C4-2B (cell line): ENCODE measurements at regions not wholly inside any gene's neighbourhood (a gene's known extent, or its start where the extent isn't known, plus 50 kb on each side); places are given as distances from the start of the nearest gene placed in this dataset.
"Not testable (repeated sequence)": the region's sequence is repeated elsewhere in the genome, so short reads cannot be mapped to it uniquely, and the experiment has no call there.

Source experiments
- H3K27ac ChIP-seq: fragments of 450-650 bp; 2 replicates; pipeline ENCODE4 v1.5.1; 2017
- ZFX ChIP-seq: fragments of 450-650 bp; IDR thresholded peaks from 2 replicates; pipeline ENCODE4 v1.6.1; 2017
- TF ChIP-seq, protein P1 (sequence below): fragments of 450-650 bp; conservative IDR thresholded peaks from 2 replicates; pipeline ENCODE4 v1.5.1; 2017; ENCODE audit warnings: mild to moderate bottlenecking

- TF ChIP-seq ZFX, result no peak
- TF ChIP-seq, protein P1, sequence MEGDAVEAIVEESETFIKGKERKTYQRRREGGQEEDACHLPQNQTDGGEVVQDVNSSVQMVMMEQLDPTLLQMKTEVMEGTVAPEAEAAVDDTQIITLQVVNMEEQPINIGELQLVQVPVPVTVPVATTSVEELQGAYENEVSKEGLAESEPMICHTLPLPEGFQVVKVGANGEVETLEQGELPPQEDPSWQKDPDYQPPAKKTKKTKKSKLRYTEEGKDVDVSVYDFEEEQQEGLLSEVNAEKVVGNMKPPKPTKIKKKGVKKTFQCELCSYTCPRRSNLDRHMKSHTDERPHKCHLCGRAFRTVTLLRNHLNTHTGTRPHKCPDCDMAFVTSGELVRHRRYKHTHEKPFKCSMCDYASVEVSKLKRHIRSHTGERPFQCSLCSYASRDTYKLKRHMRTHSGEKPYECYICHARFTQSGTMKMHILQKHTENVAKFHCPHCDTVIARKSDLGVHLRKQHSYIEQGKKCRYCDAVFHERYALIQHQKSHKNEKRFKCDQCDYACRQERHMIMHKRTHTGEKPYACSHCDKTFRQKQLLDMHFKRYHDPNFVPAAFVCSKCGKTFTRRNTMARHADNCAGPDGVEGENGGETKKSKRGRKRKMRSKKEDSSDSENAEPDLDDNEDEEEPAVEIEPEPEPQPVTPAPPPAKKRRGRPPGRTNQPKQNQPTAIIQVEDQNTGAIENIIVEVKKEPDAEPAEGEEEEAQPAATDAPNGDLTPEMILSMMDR, result no peak
- H3K27ac ChIP-seq, result no peak overlapping the region
These were observed 1777.9 kb downstream of the ARAP2 start for GRCh38 chr4:34466411-34466810.

DNA sequence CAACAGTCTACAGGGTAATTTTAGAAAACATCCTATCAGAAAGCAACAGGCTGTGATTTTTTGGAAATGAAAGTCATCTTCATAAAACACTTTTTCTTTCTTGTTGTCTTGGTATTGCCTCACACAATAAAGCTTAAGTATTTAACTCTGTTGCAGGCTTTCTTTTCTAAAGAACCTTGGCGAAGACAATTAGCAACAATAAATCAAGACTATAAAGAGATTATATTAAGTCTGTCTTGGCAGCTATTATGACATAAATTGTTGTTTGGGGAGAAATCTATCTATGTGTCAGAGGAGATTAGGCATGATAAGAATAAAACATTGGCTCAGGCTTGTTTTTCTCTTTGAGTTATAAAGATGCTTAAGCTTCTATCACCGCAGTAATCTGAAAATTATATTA lies 1774.8 kb downstream of the ARAP2 start:
- no peak for TF ChIP-seq ZFX
- TF ChIP-seq, protein P1, result no peak
- no peak overlapping the region for H3K27ac ChIP-seq

- no peak for TF ChIP-seq ZFX
- TF ChIP-seq, protein P1, result no peak
- no peak overlapping the region for H3K27ac ChIP-seq
These were observed 1759.1 kb downstream of the ARAP2 start for GRCh38 chr4:34485252-34485651.

GRCh38 chr4:34486461-34487363 lies 1757.6 kb downstream of the ARAP2 start:
- TF ChIP-seq ZFX, result no peak

DNA sequence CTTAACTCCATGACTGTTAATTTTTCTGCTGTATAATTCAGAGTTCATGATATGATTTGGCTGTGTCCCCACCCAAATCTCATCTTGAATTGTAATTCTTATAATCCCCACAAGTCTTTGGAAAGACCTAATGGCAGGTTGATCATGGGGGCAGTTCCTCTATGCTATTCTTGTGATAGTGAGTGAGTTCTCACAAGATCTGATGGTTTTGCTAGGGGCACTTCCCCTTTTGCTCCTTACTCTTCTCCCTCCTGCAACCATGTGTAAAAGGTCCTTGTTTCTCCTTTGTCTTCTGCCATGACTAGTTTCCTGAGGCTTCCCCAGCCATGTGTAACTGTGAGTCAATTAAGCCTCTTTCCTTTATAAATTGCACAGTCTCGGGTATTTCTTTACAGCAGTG lies 1751.9 kb downstream of the ARAP2 start:
- no peak overlapping the region for H3K27ac ChIP-seq
- no peak for TF ChIP-seq ZFX
- TF ChIP-seq, protein P1, result no peak

More at GRCh38 chr4:34486461-34487363, 1757.6 kb downstream of the ARAP2 start:
- H3K27ac ChIP-seq, result no peak overlapping the region

- no peak for TF ChIP-seq ZFX
- TF ChIP-seq, protein P1, result no peak
- no peak overlapping the region for H3K27ac ChIP-seq
These were observed 1742.2 kb downstream of the ARAP2 start for GRCh38 chr4:34502086-34502485.

- H3K27ac ChIP-seq, result not testable (repeated sequence)
These were observed 1739.6 kb downstream of the ARAP2 start for GRCh38 chr4:34504731-34505130.

- H3K27ac ChIP-seq, result not testable (repeated sequence)
These were observed 1737.7 kb downstream of the ARAP2 start for GRCh38 chr4:34506511-34507092.

DNA sequence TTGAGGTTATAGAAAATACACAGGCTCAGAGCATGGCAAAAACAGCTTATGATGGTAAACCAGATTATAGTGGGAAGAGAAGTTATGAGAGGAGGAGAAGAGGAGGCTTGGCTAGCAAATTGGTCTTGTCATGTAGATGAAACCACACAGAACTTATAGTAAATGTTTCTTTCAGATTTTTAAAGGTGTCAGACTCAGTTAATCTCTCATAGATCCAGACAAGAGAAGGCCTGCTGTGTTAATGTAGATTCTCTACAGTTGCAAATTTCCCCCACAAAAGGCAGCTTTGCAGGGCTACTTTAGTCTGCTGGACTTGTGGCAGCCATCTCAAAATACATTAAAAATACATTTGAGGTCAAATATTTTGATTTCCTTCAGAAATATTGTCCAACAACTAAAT lies 1731.7 kb downstream of the ARAP2 start:
- H3K27ac ChIP-seq, result no peak overlapping the region
- no peak for TF ChIP-seq ZFX
- TF ChIP-seq, protein P1, result no peak
